A673 (cell line): ENCODE measurements at regions not wholly inside any gene's neighbourhood (a gene's known extent, or its start where the extent isn't known, plus 50 kb on each side); places are given as distances from the start of the nearest gene placed in this dataset.

ENCODE experiments used
- BruUV-seq: library from RNA; stranded (reverse); fragments of 400-500 nt; replicated peaks from 2 replicates; lab custom pipeline; 2021; lab: Mats Ljungman, UMichigan
- CTCF ChIA-PET: fragments of 300-600 bp; sonication (Branson Sonifier 250); formaldehyde crosslinking; loops from one replicate; lab custom pipeline; 2022; ENCODE audit warnings: antibody characterized with exemption; lab: Charles Lee
- POLR2A ChIA-PET: fragments of 300-600 bp; sonication (Branson Sonifier 250); formaldehyde crosslinking; loops from one replicate; lab custom pipeline; 2022; ENCODE audit warnings: antibody characterized with exemption; ENCODE audit not compliant: low non-redundant PET; lab: Charles Lee
- DNase-seq: peaks from one replicate; pipeline ENCODE4 v3.0.0-alpha.2; 2015; ENCODE audit warnings: low spot score
- H3K27ac ChIP-seq: fragments of 200-600 bp; sonication (generic); 2 replicates; pipeline ENCODE4 v1.5.1; 2016; ENCODE audit warnings: mixed run types, low read depth, mild to moderate bottlenecking, mixed read lengths, antibody characterized with exemption, low read length; ENCODE audit not compliant: poor library complexity, severe bottlenecking
- H3K27me3 ChIP-seq: fragments of 200-600 bp; sonication (generic); replicated peaks from 2 replicates; pipeline ENCODE4 v1.6.1; 2017; ENCODE audit warnings: mixed run types, low read depth, mild to moderate bottlenecking, mixed read lengths, antibody characterized with exemption, low read length; ENCODE audit not compliant: insufficient read depth, poor library complexity
- H3K36me3 ChIP-seq: fragments of 200-600 bp; sonication (generic); 2 replicates; pipeline ENCODE4 v1.6.1; 2016; ENCODE audit warnings: mixed run types, mild to moderate bottlenecking, mixed read lengths, antibody characterized with exemption, low read length; ENCODE audit not compliant: insufficient read depth, poor library complexity, severe bottlenecking
- H3K4me1 ChIP-seq: fragments of 200-600 bp; sonication (generic); 2 replicates; pipeline ENCODE4 v1.6.1; 2017; ENCODE audit warnings: mixed run types, mild to moderate bottlenecking, mixed read lengths, antibody characterized with exemption, low read length; ENCODE audit not compliant: insufficient read depth, poor library complexity, severe bottlenecking
- H3K4me3 ChIP-seq: fragments of 200-600 bp; sonication (generic); 2 replicates; pipeline ENCODE4 v1.5.1; 2016; ENCODE audit warnings: low read depth, mixed run types, mild to moderate bottlenecking, mixed read lengths, low read length; ENCODE audit not compliant: poor library complexity, severe bottlenecking
- H3K9me3 ChIP-seq: fragments of 200-600 bp; sonication (generic); 2 replicates; pipeline ENCODE4 v1.6.1; 2016; ENCODE audit warnings: mixed run types, low read depth, mild to moderate bottlenecking, mixed read lengths, antibody characterized with exemption, low read length; ENCODE audit not compliant: poor library complexity, severe bottlenecking
- EZH2 ChIP-seq: fragments of 200-600 bp; sonication (generic); IDR thresholded peaks from 2 replicates; pipeline ENCODE4 v1.6.1; 2017; ENCODE audit warnings: borderline replicate concordance, low read depth, mild to moderate bottlenecking, mixed read lengths, antibody characterized with exemption, low read length; ENCODE audit not compliant: poor library complexity, severe bottlenecking
- intact Hi-C: fragments of 100-400 bp; cut with micrococcal nuclease; formaldehyde crosslinking; loops from one replicate; pipeline ENCODE4 v1.10.0; 2022; ENCODE audit not compliant: unreplicated experiment
- TF ChIP-seq, protein P1 (sequence below): fragments of 300-800, 200-600 bp; sonication (generic); conservative IDR thresholded peaks from 2 replicates; pipeline ENCODE4 v1.5.1; 2017; ENCODE audit warnings: low read depth, mild to moderate bottlenecking, antibody characterized with exemption, low read length, moderate library complexity, mixed read lengths

DNA sequence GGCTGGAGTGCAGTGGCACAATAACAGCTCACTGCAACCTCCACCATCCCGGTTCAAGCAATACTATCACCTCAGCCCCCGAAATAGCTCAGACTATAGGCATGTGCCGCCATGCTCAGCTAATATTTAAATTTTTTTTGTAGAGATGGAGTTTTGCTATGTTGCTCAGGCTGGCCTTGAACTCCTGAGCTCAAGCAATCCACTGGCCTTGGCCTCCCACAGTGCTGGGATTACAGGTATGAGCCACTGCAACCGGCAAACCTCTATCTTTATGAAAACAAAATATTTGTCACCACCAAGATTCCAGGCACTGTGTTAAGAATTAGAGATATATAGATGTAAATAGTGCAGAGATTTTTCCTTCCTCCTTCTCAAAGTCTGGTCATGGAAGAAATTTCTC is 232.5 kb downstream of the ANKRD50 start:
- Histone ChIP-seq H3K4me1 (peaks cover 10% of the 10 kb centered on the region), H3K4me3 (no peak overlapping the region), H3K27ac (no peak overlapping the region), H3K36me3 (no peaks in the 10 kb centered on the region), H3K27me3 (no peaks in the 10 kb centered on the region), H3K9me3 (no peaks in the 10 kb centered on the region)
- DNase-seq, result no peak
- ChIA-PET CTCF (no interaction called here), POLR2A (no interaction called here)
- BruUV-seq, result no TSS peak
- TF ChIP-seq EZH2, result no peak
- TF ChIP-seq, protein P1, sequence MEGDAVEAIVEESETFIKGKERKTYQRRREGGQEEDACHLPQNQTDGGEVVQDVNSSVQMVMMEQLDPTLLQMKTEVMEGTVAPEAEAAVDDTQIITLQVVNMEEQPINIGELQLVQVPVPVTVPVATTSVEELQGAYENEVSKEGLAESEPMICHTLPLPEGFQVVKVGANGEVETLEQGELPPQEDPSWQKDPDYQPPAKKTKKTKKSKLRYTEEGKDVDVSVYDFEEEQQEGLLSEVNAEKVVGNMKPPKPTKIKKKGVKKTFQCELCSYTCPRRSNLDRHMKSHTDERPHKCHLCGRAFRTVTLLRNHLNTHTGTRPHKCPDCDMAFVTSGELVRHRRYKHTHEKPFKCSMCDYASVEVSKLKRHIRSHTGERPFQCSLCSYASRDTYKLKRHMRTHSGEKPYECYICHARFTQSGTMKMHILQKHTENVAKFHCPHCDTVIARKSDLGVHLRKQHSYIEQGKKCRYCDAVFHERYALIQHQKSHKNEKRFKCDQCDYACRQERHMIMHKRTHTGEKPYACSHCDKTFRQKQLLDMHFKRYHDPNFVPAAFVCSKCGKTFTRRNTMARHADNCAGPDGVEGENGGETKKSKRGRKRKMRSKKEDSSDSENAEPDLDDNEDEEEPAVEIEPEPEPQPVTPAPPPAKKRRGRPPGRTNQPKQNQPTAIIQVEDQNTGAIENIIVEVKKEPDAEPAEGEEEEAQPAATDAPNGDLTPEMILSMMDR, result no peak
- intact Hi-C loops, result no loop called here

DNA sequence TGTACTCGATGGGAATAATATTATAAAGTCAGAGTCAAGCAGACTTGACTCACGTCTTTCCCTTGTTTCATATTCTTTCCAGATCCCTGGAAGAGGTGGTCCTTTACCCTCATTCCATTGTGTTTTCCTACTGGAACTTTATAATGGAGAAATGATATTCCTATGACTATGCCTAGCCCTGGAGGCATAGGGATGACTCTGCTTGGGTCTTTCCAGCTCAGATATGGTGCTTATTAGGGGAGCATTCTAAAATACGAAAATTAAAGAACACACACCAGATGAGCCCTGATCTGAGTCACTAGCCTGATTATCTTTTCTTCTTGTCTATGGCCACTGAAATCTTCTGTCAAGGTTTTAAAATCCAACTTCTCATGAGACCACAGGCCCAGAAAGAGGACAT is 231.4 kb downstream of the ANKRD50 start:
- Histone ChIP-seq H3K4me3 (no peak overlapping the region), H3K27me3 (no peaks in the 10 kb centered on the region), H3K27ac (no peak overlapping the region), H3K4me1 (peaks cover 10% of the 10 kb centered on the region), H3K9me3 (no peaks in the 10 kb centered on the region), H3K36me3 (no peaks in the 10 kb centered on the region)
- DNase-seq, result no peak
- CTCF ChIA-PET, result no interaction called here
- no peak for TF ChIP-seq EZH2
- TF ChIP-seq, protein P1, result no peak
- no TSS peak for BruUV-seq
- intact Hi-C loops, result no loop called here
- POLR2A ChIA-PET, result no interaction called here

- Histone ChIP-seq H3K27me3 (no peaks in the 10 kb centered on the region), H3K4me3 (no peak overlapping the region), H3K4me1 (peaks cover 4% of the 10 kb centered on the region), H3K36me3 (no peaks in the 10 kb centered on the region), H3K27ac (no peak overlapping the region), H3K9me3 (no peaks in the 10 kb centered on the region)
- DNase-seq, result peak; percentile 67
- no TSS peak for BruUV-seq
- CTCF ChIA-PET, result no interaction called here
- POLR2A ChIA-PET, result no interaction called here
- intact Hi-C loops, result no loop called here
- no peak for TF ChIP-seq EZH2
- TF ChIP-seq, protein P1, result no peak
These were observed 229.3 kb downstream of the ANKRD50 start for GRCh38 chr4:124483048-124483906.
